Body of pancreas (tissue), 4 donors: ENCODE measurements at regions not wholly inside any gene's neighbourhood (a gene's known extent, or its start where the extent isn't known, plus 50 kb on each side); places are given as distances from the start of the nearest gene placed in this dataset.

Experiments
- POLR2A ChIP-seq, 3 donors: fragments of 450-650 bp; IDR thresholded peaks; one replicate each; pipeline ENCODE4 v1.6.1; 2016; ENCODE audit warnings: antibody characterized with exemption in 3 of 3, mild to moderate bottlenecking in 2 of 3
- TF ChIP-seq, protein P1 (sequence below), 7 experiments: fragments of 450-650 bp in 4 of 7; fragments of 200-600 bp in 3 of 7; sonication (generic) in 3 of 7; IDR thresholded peaks; one replicate each; pipeline ENCODE4 v1.5.1; 2016 to 2019; ENCODE audit warnings: antibody characterized with exemption in 7 of 7

DNA sequence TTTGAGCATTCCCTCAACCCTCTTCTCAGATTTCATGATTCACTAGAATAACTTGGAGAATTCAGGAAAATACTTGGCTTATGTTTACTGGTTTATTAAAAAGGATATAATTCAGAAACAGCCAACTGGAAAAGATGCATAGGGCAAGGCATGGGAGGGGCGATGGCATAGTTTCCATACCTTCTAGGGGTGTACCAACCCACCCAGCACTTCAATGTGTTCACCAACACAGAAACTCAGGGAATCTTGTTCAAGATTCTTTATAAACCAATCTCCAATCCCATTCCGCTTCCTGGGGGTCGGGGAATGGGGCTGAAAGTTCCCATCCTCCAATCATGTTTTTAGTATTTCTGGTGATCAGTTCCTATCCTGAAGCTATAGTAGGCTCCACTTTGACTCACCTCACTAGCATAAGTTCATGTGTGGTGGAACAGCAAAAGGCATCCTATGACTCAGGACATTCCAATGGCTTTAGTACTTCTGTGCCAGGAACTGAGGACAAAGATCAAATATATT, 164.4 kb downstream of the SIM1 start:
- no peak for TF ChIP-seq POLR2A (IDR thresholded peaks at IDR 0.05)
- TF ChIP-seq, protein P1, sequence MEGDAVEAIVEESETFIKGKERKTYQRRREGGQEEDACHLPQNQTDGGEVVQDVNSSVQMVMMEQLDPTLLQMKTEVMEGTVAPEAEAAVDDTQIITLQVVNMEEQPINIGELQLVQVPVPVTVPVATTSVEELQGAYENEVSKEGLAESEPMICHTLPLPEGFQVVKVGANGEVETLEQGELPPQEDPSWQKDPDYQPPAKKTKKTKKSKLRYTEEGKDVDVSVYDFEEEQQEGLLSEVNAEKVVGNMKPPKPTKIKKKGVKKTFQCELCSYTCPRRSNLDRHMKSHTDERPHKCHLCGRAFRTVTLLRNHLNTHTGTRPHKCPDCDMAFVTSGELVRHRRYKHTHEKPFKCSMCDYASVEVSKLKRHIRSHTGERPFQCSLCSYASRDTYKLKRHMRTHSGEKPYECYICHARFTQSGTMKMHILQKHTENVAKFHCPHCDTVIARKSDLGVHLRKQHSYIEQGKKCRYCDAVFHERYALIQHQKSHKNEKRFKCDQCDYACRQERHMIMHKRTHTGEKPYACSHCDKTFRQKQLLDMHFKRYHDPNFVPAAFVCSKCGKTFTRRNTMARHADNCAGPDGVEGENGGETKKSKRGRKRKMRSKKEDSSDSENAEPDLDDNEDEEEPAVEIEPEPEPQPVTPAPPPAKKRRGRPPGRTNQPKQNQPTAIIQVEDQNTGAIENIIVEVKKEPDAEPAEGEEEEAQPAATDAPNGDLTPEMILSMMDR (IDR thresholded peaks at IDR 0.05) = no peak
